HCT116 (cell line): ENCODE measurements at regions not wholly inside any gene's neighbourhood (a gene's known extent, or its start where the extent isn't known, plus 50 kb on each side); places are given as distances from the start of the nearest gene placed in this dataset.
A peak's percentile ranks its signal among the peaks of the same experiment; 100 is the strongest.

Experiments
- ATAC-seq: fragments of 200-7000 bp; cut with Tn5 transposase; 2 replicates; pipeline ENCODE4 v1.9.1; 2020; ENCODE audit warnings: mild to moderate bottlenecking, moderate library complexity
- BruUV-seq: library from RNA; stranded (reverse); fragments of 400-500 nt; replicated peaks from 2 replicates; lab custom pipeline; 2021; lab: Mats Ljungman, UMichigan
- CTCF ChIA-PET: fragments of 300-600 bp; sonication (Branson Sonifier 250); formaldehyde crosslinking; loops from one replicate; lab custom pipeline; 2021; ENCODE audit warnings: antibody characterized with exemption; lab: Charles Lee
- POLR2A ChIA-PET: fragments of 300-600, 350-600 bp; sonication (Branson Sonifier 250); formaldehyde crosslinking; loops from one replicate; lab custom pipeline; 2021; ENCODE audit warnings: antibody characterized with exemption; lab: Charles Lee
- RAD21 ChIA-PET, 2 experiments: fragments of 300-600 bp; sonication (Branson Sonifier 250); formaldehyde crosslinking; loops; one replicate each; lab custom pipeline; 2023; ENCODE audit warnings: low total read pairs in 2 of 2; ENCODE audit not compliant: uncharacterized antibody in 2 of 2, unreplicated experiment in 2 of 2, low non-redundant PET in 1 of 2; lab: Charles Lee
- DNase-seq: peaks from one replicate; pipeline ENCODE4 v3.0.0-alpha.2; 2010; ENCODE audit warnings: low read depth, low spot score
- H2AFZ ChIP-seq: fragments of 200-600 bp; shearing (Covaris generic), sonication (generic); 2 replicates; pipeline ENCODE4 v1.6.1; 2017; ENCODE audit warnings: low read depth, mixed run types, mixed read lengths, antibody characterized with exemption, low read length; ENCODE audit not compliant: poor library complexity, severe bottlenecking
- H3K27ac ChIP-seq: 2 replicates; pipeline ENCODE4 v1.5.1; 2012; ENCODE audit warnings: low read depth, low read length
- H3K27me3 ChIP-seq: fragments of 200-600 bp; sonication (generic); 2 replicates; pipeline ENCODE4 v1.6.1; 2016; ENCODE audit warnings: mixed run types, low read length, mixed read lengths; ENCODE audit not compliant: insufficient read depth
- H3K36me3 ChIP-seq, 2 experiments: fragments of 200-500 bp in 1 of 2; fragments of 200-600 bp in 1 of 2; sonication (Bioruptor generic) in 1 of 2; sonication (generic) in 1 of 2; 2 replicates each; pipeline versions ENCODE4 v1.5.1 to v1.6.1; 2014 to 2016; ENCODE audit warnings: low read length in 2 of 2, inconsistent platforms in 1 of 2, mixed read lengths in 1 of 2, mixed run types in 1 of 2; ENCODE audit not compliant: insufficient read depth in 2 of 2, control insufficient read depth in 1 of 2
- H3K4me1 ChIP-seq, 2 experiments: fragments of 200-600 bp in 1 of 2; sonication (generic) in 1 of 2; 2 replicates each; pipeline versions ENCODE4 v1.5.1 to v1.6.1; 2012 to 2017; ENCODE audit warnings: low read length in 2 of 2, inconsistent platforms in 1 of 2, mild to moderate bottlenecking in 1 of 2, mixed read lengths in 1 of 2, mixed run types in 1 of 2, moderate library complexity in 1 of 2; ENCODE audit not compliant: insufficient read depth in 2 of 2, control insufficient read depth in 1 of 2
- H3K4me2 ChIP-seq: fragments of 200-600 bp; sonication (generic); 2 replicates; pipeline ENCODE4 v1.6.1; 2017; ENCODE audit warnings: mixed run types, low read length, mixed read lengths
- H3K4me3 ChIP-seq, 2 experiments: fragments of 200-600 bp in 1 of 2; sonication (generic) in 1 of 2; replicated peaks in 1 of 2; 2 replicates each; pipeline ENCODE4 v1.5.1; 2011 to 2016; ENCODE audit warnings: low read length in 2 of 2, control low read depth in 1 of 2, low read depth in 1 of 2, mild to moderate bottlenecking in 1 of 2, mixed read lengths in 1 of 2, mixed run types in 1 of 2
- H3K79me2 ChIP-seq: fragments of 200-600 bp; sonication (generic); 2 replicates; pipeline ENCODE4 v1.6.1; 2017; ENCODE audit warnings: mild to moderate bottlenecking, mixed run types, low read length, moderate library complexity, mixed read lengths; ENCODE audit not compliant: insufficient read depth
- H3K9ac ChIP-seq: fragments of 200-600 bp; sonication (generic); 2 replicates; pipeline ENCODE4 v1.6.1; 2016; ENCODE audit warnings: low read length, mixed read lengths
- H3K9me2 ChIP-seq: fragments of 200-600 bp; sonication (generic), shearing (Covaris generic); 2 replicates; pipeline ENCODE4 v1.6.1; 2017; ENCODE audit warnings: mixed run types, mild to moderate bottlenecking, moderate library complexity; ENCODE audit not compliant: insufficient read depth
- H3K9me3 ChIP-seq, 2 experiments: fragments of 200-500 bp in 1 of 2; fragments of 200-600 bp in 1 of 2; sonication (Bioruptor generic) in 1 of 2; sonication (generic) in 1 of 2; 2 replicates each; pipeline ENCODE4 v1.6.1; 2014 to 2017; ENCODE audit warnings: low read length in 2 of 2, mixed read lengths in 2 of 2, inconsistent platforms in 1 of 2, low read depth in 1 of 2, mild to moderate bottlenecking in 1 of 2, mixed run types in 1 of 2, moderate library complexity in 1 of 2; ENCODE audit not compliant: control insufficient read depth in 1 of 2, insufficient read depth in 1 of 2
- H4K20me1 ChIP-seq: fragments of 200-600 bp; sonication (generic), shearing (Covaris generic); 2 replicates; pipeline ENCODE4 v1.6.1; 2017; ENCODE audit warnings: mixed run types, mild to moderate bottlenecking, moderate library complexity; ENCODE audit not compliant: insufficient read depth
- CBX3 ChIP-seq: IDR thresholded peaks from 2 replicates; pipeline ENCODE4 v1.6.1; 2012; ENCODE audit warnings: low read depth
- CTCF ChIP-seq, 3 experiments: fragments of 200-600 bp in 1 of 3; sonication (generic) in 1 of 3; IDR thresholded peaks in 2 of 3; conservative IDR thresholded peaks in 1 of 3; 2 replicates each; pipeline ENCODE4 v1.5.1; 2012 to 2017; ENCODE audit warnings: low read depth in 2 of 3, low read length in 2 of 3, antibody characterized with exemption in 1 of 3, borderline replicate concordance in 1 of 3, control low read depth in 1 of 3, mild to moderate bottlenecking in 1 of 3, mixed read lengths in 1 of 3, mixed run types in 1 of 3, moderate library complexity in 1 of 3; ENCODE audit not compliant: insufficient read depth in 1 of 3
- EZH2 ChIP-seq: fragments of 200-600 bp; sonication (generic); IDR thresholded peaks from 2 replicates; pipeline ENCODE4 v1.6.1; 2017; ENCODE audit warnings: antibody characterized with exemption, mixed run types
- POLR2A ChIP-seq: IDR thresholded peaks from 2 replicates; pipeline ENCODE4 v1.7.0; 2011; ENCODE audit warnings: borderline replicate concordance; ENCODE audit not compliant: insufficient read depth, insufficient read length; ENCODE audit errors: extremely low read depth
- POLR2AphosphoS5 ChIP-seq: IDR thresholded peaks from 2 replicates; pipeline ENCODE4 v1.6.1; 2011; ENCODE audit warnings: mild to moderate bottlenecking, low read depth, low read length, moderate library complexity
- RAD21 ChIP-seq: IDR thresholded peaks from 2 replicates; pipeline ENCODE4 v1.6.1; 2012; ENCODE audit warnings: low read depth, mild to moderate bottlenecking
- TCF7L2 ChIP-seq: IDR thresholded peaks from 2 replicates; pipeline ENCODE4 v1.7.0; 2011; ENCODE audit warnings: borderline replicate concordance, inconsistent platforms; ENCODE audit not compliant: insufficient read depth, insufficient read length; ENCODE audit errors: extremely low read depth
- ZNF274 ChIP-seq: fragments of 200-500 bp; sonication (Bioruptor generic); IDR thresholded peaks from 2 replicates; pipeline ENCODE4 v1.6.1; 2014; ENCODE audit warnings: mild to moderate bottlenecking, low read depth, low read length, inconsistent platforms
- intact Hi-C: fragments of 100-400 bp; cut with micrococcal nuclease; formaldehyde crosslinking; loops from 2 replicates; pipeline ENCODE4 v1.10.0; 2022

GRCh38 chr2:134782107-134782506, 56.3 kb upstream of the ACMSD start:
- H3K9me2 ChIP-seq, result no peaks in the 10 kb centered on the region
- H2AFZ ChIP-seq, result no peak overlapping the region
- intact Hi-C loops, result no loop called here
- ATAC-seq (no peak), DNase-seq (no peak)
- no peak overlapping the region for H3K4me3 ChIP-seq
- no peaks in the 10 kb centered on the region for H4K20me1 ChIP-seq
- no peaks in the 10 kb centered on the region; the same call in 1 of the 2 replicates for H3K27me3 ChIP-seq
- no peak overlapping the region for H3K9ac ChIP-seq
- POLR2A ChIA-PET, result no interaction called here
- CTCF ChIA-PET, result interaction anchor here (1.1 to 2.0 kb wide), 2 partner anchors 116 to 321 kb away, joined by 3 to 14 read pairs; no protein-coding TSS in a partner anchor
- no peak for TF ChIP-seq POLR2AphosphoS5
- no peak for TF ChIP-seq CBX3
- TF ChIP-seq EZH2, result no peak
- TF ChIP-seq ZNF274, result no peak
- no peaks in the 10 kb centered on the region for H3K9me3 ChIP-seq
- H3K27ac ChIP-seq, result no peak overlapping the region
- no peak overlapping the region for H3K4me2 ChIP-seq
- BruUV-seq, result no TSS peak
- no peaks in the 10 kb centered on the region for H3K36me3 ChIP-seq
- H3K79me2 ChIP-seq, result no peaks in the 10 kb centered on the region
- RAD21 ChIA-PET, result no interaction called here
- no peaks in the 10 kb centered on the region for H3K4me1 ChIP-seq

- Histone ChIP-seq H3K79me2 (no peaks in the 10 kb centered on the region), H2AFZ (no peak overlapping the region), H3K4me2 (no peak overlapping the region), H3K9me3 (no peaks in the 10 kb centered on the region)
- POLR2A ChIA-PET, result no interaction called here
- RAD21 ChIA-PET, result no interaction called here
- CTCF ChIA-PET, result interaction anchor here (1.1 to 2.0 kb wide), 2 partner anchors 116 to 322 kb away, joined by 3 to 14 read pairs; no protein-coding TSS in a partner anchor
- peak; percentile 34 for DNase-seq
- intact Hi-C loops, result loop anchor here (1.0 kb wide), 1 partner anchor 116 kb away; no protein-coding TSS in a partner anchor
- TF ChIP-seq RAD21 (peak; percentile 79), POLR2A (no peak), TCF7L2 (no peak), CTCF (IDR thresholded peaks at IDR 0.05 in 2 of 3, conservative IDR thresholded peaks at IDR 0.05 in 1 of 3; ENCODE audit: borderline replicate concordance in 1 of 3, insufficient read depth in 1 of 3, low read depth in 2 of 3, low read length in 2 of 3) (peak; percentile 41 to 66 (median 58); a peak in 5 of 6 replicates)
- TF ChIP-seq, all 23 proteins: peak for 2
- H3K27ac ChIP-seq, result no peak overlapping the region
- H3K4me3 ChIP-seq, result no peak overlapping the region
- no peak overlapping the region for H3K9ac ChIP-seq
- peak; percentile 69 for ATAC-seq
- no peaks in the 10 kb centered on the region for H3K36me3 ChIP-seq
- BruUV-seq, result no TSS peak
- H3K27me3 ChIP-seq, result no peaks in the 10 kb centered on the region; the same call in 1 of the 2 replicates
- H4K20me1 ChIP-seq, result no peaks in the 10 kb centered on the region
- H3K4me1 ChIP-seq, result no peaks in the 10 kb centered on the region
- no peaks in the 10 kb centered on the region for H3K9me2 ChIP-seq
Measured at GRCh38 chr2:134782792-134783191, 55.6 kb upstream of the ACMSD start.
